GM23338 (cell line): ENCODE measurements at regions not wholly inside any gene's neighbourhood (a gene's known extent, or its start where the extent isn't known, plus 50 kb on each side); places are given as distances from the start of the nearest gene placed in this dataset.

Experiments used
- ATAC-seq: fragments of 200-7000 bp; cut with Tn5 transposase; 3 replicates; pipeline ENCODE4 v1.9.1; 2020
- DNase-seq: peaks from one replicate; pipeline ENCODE4 v3.0.0-alpha.2; 2015; ENCODE audit warnings: low spot score
- H2AFZ ChIP-seq: fragments of 200-600 bp; sonication (generic); 2 replicates; pipeline ENCODE4 v1.8.0; 2016; ENCODE audit warnings: antibody characterized with exemption, mild to moderate bottlenecking, moderate library complexity
- H3F3A ChIP-seq: fragments of 200-600 bp; sonication (generic); replicated peaks from 2 replicates; pipeline ENCODE4 v1.8.0; 2017; ENCODE audit warnings: antibody characterized with exemption, mixed run types, low read depth
- H3K27ac ChIP-seq: fragments of 200-600 bp; sonication (generic); 2 replicates; pipeline ENCODE4 v1.6.1; 2016; ENCODE audit warnings: low read depth
- H3K27me3 ChIP-seq: fragments of 200-600 bp; sonication (generic); 2 replicates; pipeline ENCODE4 v1.8.0; 2016; ENCODE audit warnings: mild to moderate bottlenecking, mixed run types, moderate library complexity; ENCODE audit not compliant: insufficient read depth
- H3K36me3 ChIP-seq: fragments of 200-600 bp; sonication (generic); 2 replicates; pipeline ENCODE4 v1.8.0; 2016; ENCODE audit warnings: mild to moderate bottlenecking; ENCODE audit not compliant: insufficient read depth
- H3K4me1 ChIP-seq: fragments of 200-600 bp; sonication (generic); 2 replicates; pipeline ENCODE4 v1.8.0; 2016; ENCODE audit warnings: mild to moderate bottlenecking, moderate library complexity; ENCODE audit not compliant: insufficient read depth
- H3K4me2 ChIP-seq: fragments of 200-600 bp; sonication (generic); 2 replicates; pipeline ENCODE4 v1.7.1; 2017; ENCODE audit warnings: mixed run types
- H3K4me3 ChIP-seq: fragments of 200-600 bp; sonication (generic); 2 replicates; pipeline ENCODE4 v1.6.1; 2016; ENCODE audit warnings: mixed run types
- H3K79me2 ChIP-seq: fragments of 200-600 bp; sonication (generic); replicated peaks from 2 replicates; pipeline ENCODE4 v1.8.0; 2017; ENCODE audit warnings: mild to moderate bottlenecking; ENCODE audit not compliant: insufficient read depth
- H3K9me2 ChIP-seq: fragments of 200-600 bp; sonication (generic); 2 replicates; pipeline ENCODE4 v1.8.0; 2017; ENCODE audit not compliant: insufficient read depth
- H4K20me1 ChIP-seq: fragments of 200-600 bp; sonication (generic); replicated peaks from 2 replicates; pipeline ENCODE4 v1.8.0; 2017; ENCODE audit warnings: mild to moderate bottlenecking; ENCODE audit not compliant: insufficient read depth
- H3K27ac Mint-ChIP-seq: 2 replicates; pipeline ENCODE4 v1.8.0; 2020; ENCODE audit warnings: inconsistent platforms, mild to moderate bottlenecking, moderate library complexity, mixed read lengths
- H3K27me3 Mint-ChIP-seq: 3 replicates; pipeline ENCODE4 v1.8.0; 2022; ENCODE audit warnings: low read depth, mild to moderate bottlenecking, moderate library complexity, mixed read lengths, inconsistent platforms; ENCODE audit not compliant: insufficient read depth, poor library complexity
- H3K36me3 Mint-ChIP-seq: 3 replicates; pipeline ENCODE4 v1.8.0; 2021; ENCODE audit warnings: low read depth, mild to moderate bottlenecking, inconsistent platforms, moderate library complexity, mixed read lengths
- H3K4me1 Mint-ChIP-seq: 3 replicates; pipeline ENCODE4 v1.8.0; 2020; ENCODE audit warnings: mild to moderate bottlenecking, inconsistent platforms, mixed read lengths
- H3K4me3 Mint-ChIP-seq: 3 replicates; pipeline ENCODE4 v1.8.0; 2021; ENCODE audit warnings: moderate library complexity, mild to moderate bottlenecking, inconsistent platforms, mixed read lengths
- H3K9me3 Mint-ChIP-seq: 3 replicates; pipeline ENCODE4 v1.8.0; 2020; ENCODE audit warnings: moderate library complexity, mild to moderate bottlenecking, inconsistent platforms, mixed read lengths
- CREB1 ChIP-seq: fragments of 250-450 bp; sonication (Bioruptor Pico); IDR thresholded peaks from 2 replicates; pipeline ENCODE4 v1.5.0; 2020; ENCODE audit warnings: low read depth, mild to moderate bottlenecking, moderate library complexity
- EZH2 ChIP-seq: fragments of 200-600 bp; sonication (generic); IDR thresholded peaks from one replicate; pipeline ENCODE4 v1.8.0; 2017; ENCODE audit warnings: antibody characterized with exemption, mild to moderate bottlenecking, low read depth; ENCODE audit not compliant: unreplicated experiment
- EZH2phosphoT487 ChIP-seq: fragments of 200-600 bp; sonication (generic); IDR thresholded peaks from one replicate; pipeline ENCODE4 v1.8.1; 2018; ENCODE audit warnings: antibody characterized with exemption; ENCODE audit not compliant: unreplicated experiment
- JUNB ChIP-seq: IDR thresholded peaks from one replicate; pipeline ENCODE4 v1.6.1; 2016; ENCODE audit warnings: antibody characterized with exemption; ENCODE audit not compliant: unreplicated experiment
- NANOG ChIP-seq: IDR thresholded peaks from 2 replicates; pipeline ENCODE4 v1.6.1; 2016; ENCODE audit warnings: antibody characterized with exemption, borderline replicate concordance
- POLR2AphosphoS5 ChIP-seq: IDR thresholded peaks from 2 replicates; pipeline ENCODE4 v1.6.1; 2016; ENCODE audit warnings: antibody characterized with exemption, low read depth
- STAT1 ChIP-seq: IDR thresholded peaks from one replicate; pipeline ENCODE4 v1.6.1; 2016; ENCODE audit warnings: antibody characterized with exemption; ENCODE audit not compliant: unreplicated experiment
- ZNF114 ChIP-seq: fragments of 250-450 bp; sonication (Bioruptor Pico); IDR thresholded peaks from 2 replicates; pipeline ENCODE4 v1.5.0; 2020; ENCODE audit warnings: mild to moderate bottlenecking, moderate library complexity
- ZNF331 ChIP-seq: fragments of 250-450 bp; sonication (Bioruptor Pico); IDR thresholded peaks from 2 replicates; pipeline ENCODE4 v1.5.0; 2020; ENCODE audit warnings: low read depth, mild to moderate bottlenecking, moderate library complexity
- TF ChIP-seq, protein P1 (sequence below): IDR thresholded peaks from one replicate; pipeline ENCODE4 v1.6.1; 2018; ENCODE audit warnings: antibody characterized with exemption; ENCODE audit not compliant: unreplicated experiment
- TF ChIP-seq, protein P2 (sequence below), 2 experiments: fragments of 200-600 bp in 1 of 2; sonication (generic) in 1 of 2; conservative IDR thresholded peaks; 2 replicates each; pipeline versions ENCODE4 v1.5.1 to v1.6.1; 2016 to 2017; ENCODE audit warnings: antibody characterized with exemption in 2 of 2, low read depth in 2 of 2, mild to moderate bottlenecking in 2 of 2, moderate library complexity in 1 of 2
- TF ChIP-seq, protein P3 (sequence below): fragments of 250-450 bp; sonication (Bioruptor Pico); IDR thresholded peaks from 2 replicates; pipeline ENCODE4 v1.5.0; 2020; ENCODE audit warnings: mild to moderate bottlenecking, moderate library complexity
- TF ChIP-seq, protein P4 (sequence below): IDR thresholded peaks from 2 replicates; pipeline ENCODE4 v1.6.1; 2016; ENCODE audit warnings: antibody characterized with exemption

DNA sequence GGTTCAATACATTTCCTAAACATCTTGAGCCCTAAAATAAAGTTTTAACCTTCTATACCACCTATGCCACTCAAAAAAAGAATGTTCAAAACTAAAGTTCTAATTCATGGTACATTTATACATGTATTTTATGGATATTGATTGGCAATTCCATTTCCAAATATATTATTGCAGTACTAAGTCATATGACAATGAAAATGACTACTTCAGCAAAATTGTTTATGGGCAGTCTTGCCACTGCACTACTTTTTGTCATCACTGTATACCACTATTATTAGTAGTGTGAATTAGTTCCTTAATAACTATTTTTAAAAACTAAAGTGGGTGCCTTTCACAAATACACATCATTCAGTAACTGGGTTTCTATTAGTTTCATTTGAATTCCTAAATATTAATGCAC is 199.6 kb upstream of the CYLC2 start:
- Histone ChIP-seq H3K79me2 (no peaks in the 10 kb centered on the region), H3K4me1 (no peaks in the 10 kb centered on the region), H3K36me3 (0 out of 2 replicates have a peak, but pooled peaks cover 3% of the 10 kb centered on the region), H3K27ac (no peak overlapping the region), H2AFZ (no peak overlapping the region), H3K9me2 (no peaks in the 10 kb centered on the region), H4K20me1 (no peaks in the 10 kb centered on the region), H3K27me3 (no peaks in the 10 kb centered on the region), H3K4me3 (no peak overlapping the region), H3F3A (no peaks in the 10 kb centered on the region), H3K4me2 (no peak overlapping the region)
- no peaks in the 10 kb centered on the region for H3K4me1 Mint-ChIP-seq
- H3K9me3 Mint-ChIP-seq: peaks cover 60% of the 10 kb centered on the region
- ATAC-seq: no peak
- H3K27ac Mint-ChIP-seq: no peak overlapping the region
- no peak overlapping the region for H3K4me3 Mint-ChIP-seq
- peaks cover 1% of the 10 kb centered on the region for H3K27me3 Mint-ChIP-seq
- DNase-seq: no peak
- H3K36me3 Mint-ChIP-seq: peaks cover 13% of the 10 kb centered on the region; the same call in 2 of the 3 replicates
- TF ChIP-seq, protein P1, sequence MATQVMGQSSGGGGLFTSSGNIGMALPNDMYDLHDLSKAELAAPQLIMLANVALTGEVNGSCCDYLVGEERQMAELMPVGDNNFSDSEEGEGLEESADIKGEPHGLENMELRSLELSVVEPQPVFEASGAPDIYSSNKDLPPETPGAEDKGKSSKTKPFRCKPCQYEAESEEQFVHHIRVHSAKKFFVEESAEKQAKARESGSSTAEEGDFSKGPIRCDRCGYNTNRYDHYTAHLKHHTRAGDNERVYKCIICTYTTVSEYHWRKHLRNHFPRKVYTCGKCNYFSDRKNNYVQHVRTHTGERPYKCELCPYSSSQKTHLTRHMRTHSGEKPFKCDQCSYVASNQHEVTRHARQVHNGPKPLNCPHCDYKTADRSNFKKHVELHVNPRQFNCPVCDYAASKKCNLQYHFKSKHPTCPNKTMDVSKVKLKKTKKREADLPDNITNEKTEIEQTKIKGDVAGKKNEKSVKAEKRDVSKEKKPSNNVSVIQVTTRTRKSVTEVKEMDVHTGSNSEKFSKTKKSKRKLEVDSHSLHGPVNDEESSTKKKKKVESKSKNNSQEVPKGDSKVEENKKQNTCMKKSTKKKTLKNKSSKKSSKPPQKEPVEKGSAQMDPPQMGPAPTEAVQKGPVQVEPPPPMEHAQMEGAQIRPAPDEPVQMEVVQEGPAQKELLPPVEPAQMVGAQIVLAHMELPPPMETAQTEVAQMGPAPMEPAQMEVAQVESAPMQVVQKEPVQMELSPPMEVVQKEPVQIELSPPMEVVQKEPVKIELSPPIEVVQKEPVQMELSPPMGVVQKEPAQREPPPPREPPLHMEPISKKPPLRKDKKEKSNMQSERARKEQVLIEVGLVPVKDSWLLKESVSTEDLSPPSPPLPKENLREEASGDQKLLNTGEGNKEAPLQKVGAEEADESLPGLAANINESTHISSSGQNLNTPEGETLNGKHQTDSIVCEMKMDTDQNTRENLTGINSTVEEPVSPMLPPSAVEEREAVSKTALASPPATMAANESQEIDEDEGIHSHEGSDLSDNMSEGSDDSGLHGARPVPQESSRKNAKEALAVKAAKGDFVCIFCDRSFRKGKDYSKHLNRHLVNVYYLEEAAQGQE: no peak
- TF ChIP-seq JUNB (no peak), STAT1 (no peak), EZH2 (no peak), EZH2phosphoT487 (no peak), POLR2AphosphoS5 (no peak), CREB1 (CRISPR knock-in tag) (no peak), ZNF114 (CRISPR knock-in tag) (no peak), ZNF331 (CRISPR knock-in tag) (no peak), NANOG (no peak)
- TF ChIP-seq, protein P2, sequence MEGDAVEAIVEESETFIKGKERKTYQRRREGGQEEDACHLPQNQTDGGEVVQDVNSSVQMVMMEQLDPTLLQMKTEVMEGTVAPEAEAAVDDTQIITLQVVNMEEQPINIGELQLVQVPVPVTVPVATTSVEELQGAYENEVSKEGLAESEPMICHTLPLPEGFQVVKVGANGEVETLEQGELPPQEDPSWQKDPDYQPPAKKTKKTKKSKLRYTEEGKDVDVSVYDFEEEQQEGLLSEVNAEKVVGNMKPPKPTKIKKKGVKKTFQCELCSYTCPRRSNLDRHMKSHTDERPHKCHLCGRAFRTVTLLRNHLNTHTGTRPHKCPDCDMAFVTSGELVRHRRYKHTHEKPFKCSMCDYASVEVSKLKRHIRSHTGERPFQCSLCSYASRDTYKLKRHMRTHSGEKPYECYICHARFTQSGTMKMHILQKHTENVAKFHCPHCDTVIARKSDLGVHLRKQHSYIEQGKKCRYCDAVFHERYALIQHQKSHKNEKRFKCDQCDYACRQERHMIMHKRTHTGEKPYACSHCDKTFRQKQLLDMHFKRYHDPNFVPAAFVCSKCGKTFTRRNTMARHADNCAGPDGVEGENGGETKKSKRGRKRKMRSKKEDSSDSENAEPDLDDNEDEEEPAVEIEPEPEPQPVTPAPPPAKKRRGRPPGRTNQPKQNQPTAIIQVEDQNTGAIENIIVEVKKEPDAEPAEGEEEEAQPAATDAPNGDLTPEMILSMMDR (conservative IDR thresholded peaks at IDR 0.05; ENCODE audit: low read depth in 2 of 2): no peak
- TF ChIP-seq, protein P3, sequence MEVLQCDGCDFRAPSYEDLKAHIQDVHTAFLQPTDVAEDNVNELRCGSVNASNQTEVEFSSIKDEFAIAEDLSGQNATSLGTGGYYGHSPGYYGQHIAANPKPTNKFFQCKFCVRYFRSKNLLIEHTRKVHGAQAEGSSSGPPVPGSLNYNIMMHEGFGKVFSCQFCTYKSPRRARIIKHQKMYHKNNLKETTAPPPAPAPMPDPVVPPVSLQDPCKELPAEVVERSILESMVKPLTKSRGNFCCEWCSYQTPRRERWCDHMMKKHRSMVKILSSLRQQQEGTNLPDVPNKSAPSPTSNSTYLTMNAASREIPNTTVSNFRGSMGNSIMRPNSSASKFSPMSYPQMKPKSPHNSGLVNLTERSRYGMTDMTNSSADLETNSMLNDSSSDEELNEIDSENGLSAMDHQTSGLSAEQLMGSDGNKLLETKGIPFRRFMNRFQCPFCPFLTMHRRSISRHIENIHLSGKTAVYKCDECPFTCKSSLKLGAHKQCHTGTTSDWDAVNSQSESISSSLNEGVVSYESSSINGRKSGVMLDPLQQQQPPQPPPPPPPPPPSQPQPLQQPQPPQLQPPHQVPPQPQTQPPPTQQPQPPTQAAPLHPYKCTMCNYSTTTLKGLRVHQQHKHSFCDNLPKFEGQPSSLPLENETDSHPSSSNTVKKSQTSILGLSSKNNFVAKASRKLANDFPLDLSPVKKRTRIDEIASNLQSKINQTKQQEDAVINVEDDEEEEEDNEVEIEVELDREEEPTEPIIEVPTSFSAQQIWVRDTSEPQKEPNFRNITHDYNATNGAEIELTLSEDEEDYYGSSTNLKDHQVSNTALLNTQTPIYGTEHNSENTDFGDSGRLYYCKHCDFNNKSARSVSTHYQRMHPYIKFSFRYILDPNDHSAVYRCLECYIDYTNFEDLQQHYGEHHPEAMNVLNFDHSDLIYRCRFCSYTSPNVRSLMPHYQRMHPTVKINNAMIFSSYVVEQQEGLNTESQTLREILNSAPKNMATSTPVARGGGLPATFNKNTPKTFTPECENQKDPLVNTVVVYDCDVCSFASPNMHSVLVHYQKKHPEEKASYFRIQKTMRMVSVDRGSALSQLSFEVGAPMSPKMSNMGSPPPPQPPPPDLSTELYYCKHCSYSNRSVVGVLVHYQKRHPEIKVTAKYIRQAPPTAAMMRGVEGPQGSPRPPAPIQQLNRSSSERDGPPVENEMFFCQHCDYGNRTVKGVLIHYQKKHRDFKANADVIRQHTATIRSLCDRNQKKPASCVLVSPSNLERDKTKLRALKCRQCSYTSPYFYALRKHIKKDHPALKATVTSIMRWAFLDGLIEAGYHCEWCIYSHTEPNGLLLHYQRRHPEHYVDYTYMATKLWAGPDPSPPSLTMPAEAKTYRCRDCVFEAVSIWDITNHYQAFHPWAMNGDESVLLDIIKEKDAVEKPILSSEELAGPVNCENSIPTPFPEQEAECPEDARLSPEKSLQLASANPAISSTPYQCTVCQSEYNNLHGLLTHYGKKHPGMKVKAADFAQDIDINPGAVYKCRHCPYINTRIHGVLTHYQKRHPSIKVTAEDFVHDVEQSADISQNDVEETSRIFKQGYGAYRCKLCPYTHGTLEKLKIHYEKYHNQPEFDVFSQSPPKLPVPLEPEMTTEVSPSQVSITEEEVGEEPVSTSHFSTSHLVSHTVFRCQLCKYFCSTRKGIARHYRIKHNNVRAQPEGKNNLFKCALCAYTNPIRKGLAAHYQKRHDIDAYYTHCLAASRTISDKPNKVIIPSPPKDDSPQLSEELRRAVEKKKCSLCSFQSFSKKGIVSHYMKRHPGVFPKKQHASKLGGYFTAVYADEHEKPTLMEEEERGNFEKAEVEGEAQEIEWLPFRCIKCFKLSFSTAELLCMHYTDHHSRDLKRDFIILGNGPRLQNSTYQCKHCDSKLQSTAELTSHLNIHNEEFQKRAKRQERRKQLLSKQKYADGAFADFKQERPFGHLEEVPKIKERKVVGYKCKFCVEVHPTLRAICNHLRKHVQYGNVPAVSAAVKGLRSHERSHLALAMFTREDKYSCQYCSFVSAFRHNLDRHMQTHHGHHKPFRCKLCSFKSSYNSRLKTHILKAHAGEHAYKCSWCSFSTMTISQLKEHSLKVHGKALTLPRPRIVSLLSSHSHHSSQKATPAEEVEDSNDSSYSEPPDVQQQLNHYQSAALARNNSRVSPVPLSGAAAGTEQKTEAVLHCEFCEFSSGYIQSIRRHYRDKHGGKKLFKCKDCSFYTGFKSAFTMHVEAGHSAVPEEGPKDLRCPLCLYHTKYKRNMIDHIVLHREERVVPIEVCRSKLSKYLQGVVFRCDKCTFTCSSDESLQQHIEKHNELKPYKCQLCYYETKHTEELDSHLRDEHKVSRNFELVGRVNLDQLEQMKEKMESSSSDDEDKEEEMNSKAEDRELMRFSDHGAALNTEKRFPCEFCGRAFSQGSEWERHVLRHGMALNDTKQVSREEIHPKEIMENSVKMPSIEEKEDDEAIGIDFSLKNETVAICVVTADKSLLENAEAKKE (CRISPR knock-in tag): no peak
- TF ChIP-seq, protein P4, sequence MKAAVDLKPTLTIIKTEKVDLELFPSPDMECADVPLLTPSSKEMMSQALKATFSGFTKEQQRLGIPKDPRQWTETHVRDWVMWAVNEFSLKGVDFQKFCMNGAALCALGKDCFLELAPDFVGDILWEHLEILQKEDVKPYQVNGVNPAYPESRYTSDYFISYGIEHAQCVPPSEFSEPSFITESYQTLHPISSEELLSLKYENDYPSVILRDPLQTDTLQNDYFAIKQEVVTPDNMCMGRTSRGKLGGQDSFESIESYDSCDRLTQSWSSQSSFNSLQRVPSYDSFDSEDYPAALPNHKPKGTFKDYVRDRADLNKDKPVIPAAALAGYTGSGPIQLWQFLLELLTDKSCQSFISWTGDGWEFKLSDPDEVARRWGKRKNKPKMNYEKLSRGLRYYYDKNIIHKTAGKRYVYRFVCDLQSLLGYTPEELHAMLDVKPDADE: no peak
